ENCODE measurements at regions not wholly inside any gene's neighbourhood (a gene's known extent, or its start where the extent isn't known, plus 50 kb on each side); places are given as distances from the start of the nearest gene placed in this dataset.
"Not testable (repeated sequence)": the region's sequence is repeated elsewhere in the genome, so short reads cannot be mapped to it uniquely, and the experiment has no call there.

DNA sequence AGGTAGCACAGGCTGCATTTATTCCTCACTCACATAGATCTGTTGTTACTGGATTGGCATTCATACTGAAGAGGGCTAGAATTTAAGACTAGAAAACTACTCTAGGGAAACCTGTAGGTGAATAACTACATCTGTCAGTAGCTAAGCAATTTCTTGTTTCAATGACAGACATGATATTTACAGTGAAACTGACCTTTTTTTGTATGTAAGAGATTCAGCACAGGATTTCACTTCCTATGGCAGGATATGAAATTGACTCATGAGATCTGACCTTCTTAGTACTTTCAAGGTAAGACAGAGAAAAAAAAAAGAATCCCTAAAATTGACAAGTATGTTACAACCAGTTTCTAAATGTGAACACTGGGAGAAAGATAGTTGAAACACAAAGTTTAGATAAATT, 189.8 kb upstream of the SLC16A7 start:
- no peak for DNase-seq (ENCODE audit: low read depth)

GRCh38 chr12:59404109-59404650, 191.6 kb upstream of the SLC16A7 start:
- no peak for DNase-seq (ENCODE audit: low read depth)

DNA sequence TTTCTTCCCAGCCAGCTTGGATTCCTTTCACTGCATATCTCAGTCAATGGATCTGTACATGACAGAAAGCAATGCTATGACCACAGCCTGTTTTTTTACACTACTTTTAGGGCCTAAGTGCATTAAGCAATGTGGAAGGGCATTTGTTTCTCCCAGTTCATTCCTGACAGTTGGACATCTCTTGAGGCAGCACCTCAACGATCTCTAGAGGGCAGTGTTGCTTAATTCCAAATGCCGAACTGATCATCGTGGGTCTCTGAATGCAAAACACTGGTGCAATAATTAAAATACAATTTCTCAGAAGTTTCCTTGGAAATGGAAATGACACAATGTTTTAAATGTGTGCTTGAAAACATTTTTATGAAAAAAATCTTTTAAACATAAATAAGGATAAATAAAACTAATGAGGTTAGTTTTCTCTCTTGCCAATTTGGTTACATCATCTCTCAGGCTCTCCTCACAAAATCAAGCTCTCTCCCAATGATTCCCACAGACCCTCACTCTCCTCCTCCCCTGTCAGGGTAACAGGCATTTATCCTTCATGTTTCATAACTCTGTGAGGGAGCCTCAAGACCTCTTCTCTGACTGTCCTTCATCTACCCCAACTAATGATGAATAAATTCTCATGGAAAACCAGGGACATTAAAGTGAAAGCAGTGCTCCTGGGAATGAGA, 192.4 kb upstream of the SLC16A7 start:
- no peak for DNase-seq (ENCODE audit: low read depth)

DNA sequence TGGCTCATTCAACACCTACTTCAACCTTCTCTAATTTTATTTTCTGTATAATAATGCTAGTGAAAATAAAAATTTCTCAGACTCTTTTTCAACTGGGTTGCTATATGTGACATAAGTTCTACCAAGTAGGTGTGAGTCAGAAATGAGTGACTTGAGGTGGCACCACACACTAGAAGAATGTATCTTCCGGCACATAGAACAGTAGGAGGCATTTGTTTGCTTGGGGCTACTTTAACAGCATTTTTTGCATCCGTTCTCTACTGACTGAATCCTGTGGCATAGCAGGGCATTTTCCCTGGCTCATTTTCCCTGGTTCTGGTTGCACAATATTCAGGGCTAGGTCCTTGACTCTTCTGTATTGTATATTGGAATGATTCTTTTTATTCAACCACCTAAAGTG, 194.0 kb upstream of the SLC16A7 start:
- no peak for DNase-seq (ENCODE audit: low read depth)

GRCh38 chr12:59398164-59398563, 197.7 kb upstream of the SLC16A7 start:
- DNase-seq (ENCODE audit: low read depth), result no peak

DNA sequence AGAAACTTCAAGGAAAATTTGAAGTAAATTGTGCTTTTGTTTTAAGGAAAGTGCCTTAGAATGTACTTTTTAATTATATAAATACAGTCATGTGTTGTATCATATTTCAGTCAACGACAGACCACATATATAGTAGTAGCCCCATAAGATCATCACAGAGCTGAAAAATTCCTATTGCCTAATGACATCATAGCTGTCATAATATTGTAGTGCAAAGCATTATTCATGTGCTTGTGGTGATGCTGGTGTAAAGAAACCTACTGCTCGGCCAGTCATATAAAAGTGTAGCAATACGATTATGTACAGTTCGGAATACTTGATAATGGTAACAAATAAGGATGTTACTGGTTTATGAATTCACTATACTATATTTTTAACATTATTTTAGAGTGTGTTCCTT, 198.9 kb upstream of the SLC16A7 start:
- DNase-seq (ENCODE audit: low read depth), result no peak

GRCh38 chr12:59396519-59396918, 199.3 kb upstream of the SLC16A7 start:
- no peak for DNase-seq (ENCODE audit: low read depth)

DNA sequence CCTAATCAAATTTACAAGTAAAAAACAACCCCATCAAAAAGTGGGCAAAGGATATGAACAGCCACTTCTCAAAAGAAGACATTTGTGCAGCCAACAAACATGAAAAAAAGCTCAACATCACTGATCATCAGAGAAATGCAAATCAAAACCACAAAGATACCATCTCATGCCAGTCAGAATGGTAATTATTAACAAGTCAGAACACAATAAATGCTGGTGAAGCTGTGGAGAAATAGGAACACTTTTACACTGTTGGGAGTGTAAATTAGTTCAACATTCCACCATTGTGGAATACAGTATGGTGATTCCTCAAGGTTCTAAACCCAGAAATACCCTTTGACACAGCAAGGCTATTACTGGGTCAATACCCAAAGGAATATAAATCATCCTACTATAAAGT, 200.5 kb upstream of the SLC16A7 start:
- DNase-seq (ENCODE audit: low read depth), result not testable (repeated sequence)

GRCh38 chr12:59393506-59393905, 202.3 kb upstream of the SLC16A7 start:
- DNase-seq (ENCODE audit: low read depth), result no peak

DNA sequence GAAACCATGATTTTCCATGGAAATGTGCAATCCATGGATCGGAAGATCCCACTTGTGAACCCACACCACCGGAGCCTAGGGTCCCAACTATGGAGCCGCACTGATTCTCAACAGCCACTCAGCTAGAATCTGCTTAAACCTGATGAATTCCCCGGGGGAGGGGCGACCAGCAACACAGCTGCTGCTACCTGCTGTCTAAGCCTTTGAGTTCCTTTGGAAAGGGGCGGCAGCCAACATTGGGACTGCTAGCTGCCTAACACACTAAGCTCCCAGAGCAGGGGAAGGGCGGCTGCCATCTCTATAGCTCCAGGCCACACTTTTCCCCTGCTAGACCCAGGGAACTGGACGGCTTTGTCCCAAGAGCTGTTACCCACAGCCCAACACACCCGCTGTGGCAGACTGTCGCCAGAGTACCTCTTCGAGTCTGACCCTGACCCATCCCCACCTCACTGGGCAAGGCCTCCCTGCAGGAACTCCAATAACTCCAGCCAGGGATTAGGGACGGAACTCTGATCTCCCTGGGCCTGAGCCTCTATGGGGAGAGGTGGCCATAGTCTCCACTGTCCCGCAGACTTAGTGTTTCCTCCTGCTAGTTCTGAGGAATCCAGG, 205.8 kb upstream of the SLC16A7 start:
- DNase-seq (ENCODE audit: low read depth), result no peak

DNA sequence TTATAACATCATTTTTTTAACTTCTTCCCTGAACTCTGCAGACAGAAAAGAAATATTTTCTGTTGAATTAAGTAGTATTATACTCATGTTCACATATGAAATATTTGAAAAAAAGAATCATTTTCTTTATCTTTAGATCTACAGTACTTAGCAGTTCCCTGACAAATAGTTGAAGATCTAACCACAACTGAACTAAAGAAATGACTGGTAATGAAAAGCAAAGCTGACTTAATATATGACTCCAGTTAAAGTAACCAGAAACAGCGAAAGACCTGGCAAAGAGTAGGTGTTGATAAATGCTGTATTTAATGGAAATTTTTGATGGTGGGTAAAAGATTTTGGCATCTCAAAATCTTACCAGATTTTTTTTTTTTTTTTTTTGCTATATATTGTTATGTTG, 207.1 kb upstream of the SLC16A7 start:
- DNase-seq (ENCODE audit: low read depth), result no peak

GRCh38 chr12:59388176-59388575, 207.7 kb upstream of the SLC16A7 start:
- no peak for DNase-seq (ENCODE audit: low read depth)

- DNase-seq (ENCODE audit: low read depth), result no peak
These were observed 209.6 kb upstream of the SLC16A7 start for GRCh38 chr12:59386236-59386635.

GRCh38 chr12:59383079-59383822, 212.6 kb upstream of the SLC16A7 start:
- DNase-seq (ENCODE audit: low read depth), result no peak

- DNase-seq (ENCODE audit: low read depth), result no peak
These were observed 213.3 kb upstream of the SLC16A7 start for GRCh38 chr12:59382282-59383078.

- no peak for DNase-seq (ENCODE audit: low read depth)
These were observed 214.7 kb upstream of the SLC16A7 start for GRCh38 chr12:59381106-59381505.

DNA sequence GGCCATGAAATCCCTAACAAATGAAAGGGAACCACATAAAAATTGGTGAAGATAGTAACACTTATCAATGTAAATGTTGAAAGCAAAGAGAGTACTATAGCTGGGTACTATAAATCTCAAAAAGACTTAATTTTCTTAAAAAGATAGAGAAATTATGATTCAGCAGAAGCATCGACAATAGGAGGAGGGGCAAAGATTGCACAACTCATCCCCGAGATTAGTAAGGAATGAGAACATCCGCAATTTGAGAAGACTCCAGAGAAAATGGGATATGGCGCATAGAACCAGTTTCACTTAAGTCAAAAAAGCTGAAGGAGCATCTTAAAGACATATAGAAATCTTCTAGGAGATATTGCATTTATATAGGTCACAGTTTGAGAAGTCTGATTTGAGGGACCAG, 220.2 kb upstream of the SLC16A7 start:
- no peak for DNase-seq (ENCODE audit: low read depth)

- DNase-seq (ENCODE audit: low read depth), result no peak
These were observed 221.0 kb upstream of the SLC16A7 start for GRCh38 chr12:59374783-59375182.

DNA sequence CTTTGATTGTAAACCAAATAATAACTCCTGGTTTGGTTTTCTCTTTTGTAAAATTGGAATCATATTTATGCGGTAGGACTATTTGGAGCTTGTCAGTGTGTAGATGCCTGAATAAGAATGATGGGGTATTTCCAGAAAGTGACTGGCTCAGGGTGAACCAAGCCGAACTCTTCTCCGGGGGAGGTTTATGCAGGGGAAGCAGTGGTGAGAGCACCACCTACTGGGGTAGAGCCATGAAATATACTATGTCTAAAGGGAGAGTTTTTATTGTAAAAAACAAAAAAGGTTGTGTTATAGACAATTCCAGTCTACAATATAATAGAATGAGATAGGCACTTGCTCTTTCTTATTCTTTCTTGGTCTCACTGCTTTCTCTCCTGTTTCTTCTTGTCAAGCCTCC, 222.9 kb upstream of the SLC16A7 start:
- DNase-seq (ENCODE audit: low read depth), result no peak

DNA sequence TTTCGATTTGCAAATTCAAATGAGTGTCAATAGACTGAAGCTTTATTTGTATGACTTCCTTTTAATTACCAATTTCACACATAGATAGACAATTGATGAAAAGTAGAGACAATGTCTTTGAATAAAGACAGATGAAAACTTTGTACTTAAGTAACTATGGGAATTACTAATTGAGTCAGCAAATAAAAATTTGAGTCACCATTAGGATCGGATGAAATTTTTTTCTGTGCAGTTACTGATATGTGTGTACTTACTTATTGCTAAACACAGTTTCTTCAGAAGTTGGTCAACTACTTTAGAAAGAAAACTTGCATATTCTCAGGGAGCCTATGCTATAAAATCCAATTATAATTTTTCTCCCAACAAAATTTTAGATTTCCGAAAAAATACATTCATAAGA, 224.9 kb upstream of the SLC16A7 start:
- DNase-seq (ENCODE audit: low read depth), result no peak

- no peak for DNase-seq (ENCODE audit: low read depth)
These were observed 230.7 kb upstream of the SLC16A7 start for GRCh38 chr12:59365133-59365532.

DNA sequence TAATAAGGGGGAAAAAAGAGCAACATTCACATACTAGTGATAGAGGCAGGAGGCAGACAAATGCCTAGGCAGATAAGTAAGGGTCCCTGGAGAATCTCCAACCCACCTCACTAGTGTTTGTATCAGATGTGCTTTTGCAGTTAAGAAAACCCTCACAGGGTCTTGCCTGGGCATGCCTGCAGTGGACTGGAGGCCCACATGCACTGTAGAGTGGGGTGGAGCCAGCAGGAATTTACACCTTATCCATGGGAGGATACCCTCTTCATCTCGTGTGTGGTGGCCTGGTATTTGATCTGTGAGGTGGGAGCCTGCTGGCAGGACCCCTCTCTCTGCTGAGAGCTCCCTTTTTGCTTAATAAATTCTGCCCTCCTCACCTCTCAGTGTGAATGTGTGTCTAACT, 238.0 kb upstream of the SLC16A7 start:
- DNase-seq (ENCODE audit: low read depth), result no peak
